ENCODE measurements at regions not wholly inside any gene's neighbourhood (a gene's known extent, or its start where the extent isn't known, plus 50 kb on each side); places are given as distances from the start of the nearest gene placed in this dataset.

DNA sequence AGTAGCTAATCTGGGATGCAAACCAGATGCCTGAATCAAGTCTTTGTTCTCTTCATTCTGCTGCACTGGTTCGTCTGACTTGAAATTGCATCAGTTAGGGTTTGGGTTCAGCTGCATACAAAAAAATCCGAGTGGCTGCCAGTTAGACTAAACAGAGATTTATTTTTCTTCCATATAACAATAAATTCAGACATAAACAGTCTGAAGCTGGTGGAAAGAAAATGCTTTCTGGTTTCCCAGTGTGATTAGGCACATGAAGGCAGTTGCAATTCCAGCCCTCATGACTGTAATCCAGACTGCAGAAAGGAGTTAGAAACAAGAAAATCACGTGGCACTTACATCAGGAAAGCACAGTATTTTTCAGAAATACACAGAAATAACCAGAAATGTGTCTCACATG, 930.7 kb downstream of the MCTP2 start:
- no peaks in the 10 kb centered on the region for H3K9me3 Mint-ChIP-seq
- DNase-seq (ENCODE audit: low spot score) (no peak), ATAC-seq (no peak)
- TF ChIP-seq, protein P1, sequence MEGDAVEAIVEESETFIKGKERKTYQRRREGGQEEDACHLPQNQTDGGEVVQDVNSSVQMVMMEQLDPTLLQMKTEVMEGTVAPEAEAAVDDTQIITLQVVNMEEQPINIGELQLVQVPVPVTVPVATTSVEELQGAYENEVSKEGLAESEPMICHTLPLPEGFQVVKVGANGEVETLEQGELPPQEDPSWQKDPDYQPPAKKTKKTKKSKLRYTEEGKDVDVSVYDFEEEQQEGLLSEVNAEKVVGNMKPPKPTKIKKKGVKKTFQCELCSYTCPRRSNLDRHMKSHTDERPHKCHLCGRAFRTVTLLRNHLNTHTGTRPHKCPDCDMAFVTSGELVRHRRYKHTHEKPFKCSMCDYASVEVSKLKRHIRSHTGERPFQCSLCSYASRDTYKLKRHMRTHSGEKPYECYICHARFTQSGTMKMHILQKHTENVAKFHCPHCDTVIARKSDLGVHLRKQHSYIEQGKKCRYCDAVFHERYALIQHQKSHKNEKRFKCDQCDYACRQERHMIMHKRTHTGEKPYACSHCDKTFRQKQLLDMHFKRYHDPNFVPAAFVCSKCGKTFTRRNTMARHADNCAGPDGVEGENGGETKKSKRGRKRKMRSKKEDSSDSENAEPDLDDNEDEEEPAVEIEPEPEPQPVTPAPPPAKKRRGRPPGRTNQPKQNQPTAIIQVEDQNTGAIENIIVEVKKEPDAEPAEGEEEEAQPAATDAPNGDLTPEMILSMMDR (conservative IDR thresholded peaks at IDR 0.05; ENCODE audit: low read depth in 2 of 2) = no peak
- TF ChIP-seq ETS1 (IDR thresholded peaks at IDR 0.05) = no peak
- Histone ChIP-seq H3K36me3 (ENCODE audit: insufficient read depth) (no peaks in the 10 kb centered on the region), H3K4me1 (ENCODE audit: insufficient read depth) (no peaks in the 10 kb centered on the region), H2AFZ (no peak overlapping the region), H3F3A (replicated peaks; ENCODE audit: low read depth) (no peaks in the 10 kb centered on the region), H3K27me3 (ENCODE audit: insufficient read depth) (no peaks in the 10 kb centered on the region), H3K9me2 (ENCODE audit: insufficient read depth) (peaks cover 3% of the 10 kb centered on the region; the same call in 1 of the 2 replicates), H3K4me2 (no peak overlapping the region), H3K79me2 (replicated peaks; ENCODE audit: insufficient read depth) (no peaks in the 10 kb centered on the region), H3K27ac (ENCODE audit: low read depth) (no peak overlapping the region), H3K4me3 (no peak overlapping the region), H4K20me1 (replicated peaks; ENCODE audit: insufficient read depth) (no peaks in the 10 kb centered on the region)
- H3K4me3 Mint-ChIP-seq = no peak overlapping the region
- no peaks in the 10 kb centered on the region for H3K4me1 Mint-ChIP-seq
- H3K27me3 Mint-ChIP-seq (ENCODE audit: insufficient read depth, low read depth, poor library complexity) = peaks cover 2% of the 10 kb centered on the region
- no peak overlapping the region for H3K27ac Mint-ChIP-seq
- no peaks in the 10 kb centered on the region for H3K36me3 Mint-ChIP-seq (ENCODE audit: low read depth)

DNA sequence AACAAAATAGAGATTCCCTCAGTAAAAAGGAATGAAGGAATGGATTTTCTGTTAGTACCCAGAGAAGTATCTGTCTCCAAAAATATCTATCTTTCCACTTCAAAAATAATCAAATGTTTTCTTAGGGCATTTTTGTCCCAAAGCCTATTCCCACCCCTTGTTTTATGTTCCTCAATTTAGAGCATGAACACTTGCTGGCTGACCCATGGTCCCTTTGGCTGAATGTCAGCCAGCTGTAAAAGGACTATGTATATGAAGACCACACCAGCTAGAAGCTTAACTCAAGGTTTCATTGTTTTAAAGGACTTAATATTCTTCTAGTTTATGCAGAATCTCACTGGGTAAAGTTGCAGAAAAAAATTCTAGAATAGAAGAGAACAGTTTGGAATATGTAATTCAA, 931.2 kb downstream of the MCTP2 start:
- H3K27me3 ChIP-seq (ENCODE audit: insufficient read depth) = no peaks in the 10 kb centered on the region
- H4K20me1 ChIP-seq (replicated peaks; ENCODE audit: insufficient read depth) = no peaks in the 10 kb centered on the region
- Mint-ChIP-seq H3K36me3 (ENCODE audit: low read depth) (no peaks in the 10 kb centered on the region), H3K4me3 (no peak overlapping the region), H3K4me1 (no peaks in the 10 kb centered on the region), H3K9me3 (no peaks in the 10 kb centered on the region), H3K27me3 (ENCODE audit: insufficient read depth, low read depth, poor library complexity) (peaks cover 2% of the 10 kb centered on the region), H3K27ac (no peak overlapping the region)
- no peaks in the 10 kb centered on the region for H3K36me3 ChIP-seq (ENCODE audit: insufficient read depth)
- no peaks in the 10 kb centered on the region for H3F3A ChIP-seq (replicated peaks; ENCODE audit: low read depth)
- H3K4me3 ChIP-seq = no peak overlapping the region
- no peaks in the 10 kb centered on the region for H3K79me2 ChIP-seq (replicated peaks; ENCODE audit: insufficient read depth)
- no peak for DNase-seq (ENCODE audit: low spot score)
- H3K9me2 ChIP-seq (ENCODE audit: insufficient read depth) = peaks cover 3% of the 10 kb centered on the region; the same call in 1 of the 2 replicates
- H2AFZ ChIP-seq = no peak overlapping the region
- no peak overlapping the region for H3K4me2 ChIP-seq
- H3K4me1 ChIP-seq (ENCODE audit: insufficient read depth) = no peaks in the 10 kb centered on the region
- no peak overlapping the region for H3K27ac ChIP-seq (ENCODE audit: low read depth)
- no peak for ATAC-seq
- no peak for TF ChIP-seq REST (IDR thresholded peaks at IDR 0.05; ENCODE audit: unreplicated experiment)
- no peak for TF ChIP-seq CREB1 (CRISPR knock-in tag; IDR thresholded peaks at IDR 0.05; ENCODE audit: low read depth)
- no peak for TF ChIP-seq JUNB (IDR thresholded peaks at IDR 0.05; ENCODE audit: unreplicated experiment)
- TF ChIP-seq, protein P2, sequence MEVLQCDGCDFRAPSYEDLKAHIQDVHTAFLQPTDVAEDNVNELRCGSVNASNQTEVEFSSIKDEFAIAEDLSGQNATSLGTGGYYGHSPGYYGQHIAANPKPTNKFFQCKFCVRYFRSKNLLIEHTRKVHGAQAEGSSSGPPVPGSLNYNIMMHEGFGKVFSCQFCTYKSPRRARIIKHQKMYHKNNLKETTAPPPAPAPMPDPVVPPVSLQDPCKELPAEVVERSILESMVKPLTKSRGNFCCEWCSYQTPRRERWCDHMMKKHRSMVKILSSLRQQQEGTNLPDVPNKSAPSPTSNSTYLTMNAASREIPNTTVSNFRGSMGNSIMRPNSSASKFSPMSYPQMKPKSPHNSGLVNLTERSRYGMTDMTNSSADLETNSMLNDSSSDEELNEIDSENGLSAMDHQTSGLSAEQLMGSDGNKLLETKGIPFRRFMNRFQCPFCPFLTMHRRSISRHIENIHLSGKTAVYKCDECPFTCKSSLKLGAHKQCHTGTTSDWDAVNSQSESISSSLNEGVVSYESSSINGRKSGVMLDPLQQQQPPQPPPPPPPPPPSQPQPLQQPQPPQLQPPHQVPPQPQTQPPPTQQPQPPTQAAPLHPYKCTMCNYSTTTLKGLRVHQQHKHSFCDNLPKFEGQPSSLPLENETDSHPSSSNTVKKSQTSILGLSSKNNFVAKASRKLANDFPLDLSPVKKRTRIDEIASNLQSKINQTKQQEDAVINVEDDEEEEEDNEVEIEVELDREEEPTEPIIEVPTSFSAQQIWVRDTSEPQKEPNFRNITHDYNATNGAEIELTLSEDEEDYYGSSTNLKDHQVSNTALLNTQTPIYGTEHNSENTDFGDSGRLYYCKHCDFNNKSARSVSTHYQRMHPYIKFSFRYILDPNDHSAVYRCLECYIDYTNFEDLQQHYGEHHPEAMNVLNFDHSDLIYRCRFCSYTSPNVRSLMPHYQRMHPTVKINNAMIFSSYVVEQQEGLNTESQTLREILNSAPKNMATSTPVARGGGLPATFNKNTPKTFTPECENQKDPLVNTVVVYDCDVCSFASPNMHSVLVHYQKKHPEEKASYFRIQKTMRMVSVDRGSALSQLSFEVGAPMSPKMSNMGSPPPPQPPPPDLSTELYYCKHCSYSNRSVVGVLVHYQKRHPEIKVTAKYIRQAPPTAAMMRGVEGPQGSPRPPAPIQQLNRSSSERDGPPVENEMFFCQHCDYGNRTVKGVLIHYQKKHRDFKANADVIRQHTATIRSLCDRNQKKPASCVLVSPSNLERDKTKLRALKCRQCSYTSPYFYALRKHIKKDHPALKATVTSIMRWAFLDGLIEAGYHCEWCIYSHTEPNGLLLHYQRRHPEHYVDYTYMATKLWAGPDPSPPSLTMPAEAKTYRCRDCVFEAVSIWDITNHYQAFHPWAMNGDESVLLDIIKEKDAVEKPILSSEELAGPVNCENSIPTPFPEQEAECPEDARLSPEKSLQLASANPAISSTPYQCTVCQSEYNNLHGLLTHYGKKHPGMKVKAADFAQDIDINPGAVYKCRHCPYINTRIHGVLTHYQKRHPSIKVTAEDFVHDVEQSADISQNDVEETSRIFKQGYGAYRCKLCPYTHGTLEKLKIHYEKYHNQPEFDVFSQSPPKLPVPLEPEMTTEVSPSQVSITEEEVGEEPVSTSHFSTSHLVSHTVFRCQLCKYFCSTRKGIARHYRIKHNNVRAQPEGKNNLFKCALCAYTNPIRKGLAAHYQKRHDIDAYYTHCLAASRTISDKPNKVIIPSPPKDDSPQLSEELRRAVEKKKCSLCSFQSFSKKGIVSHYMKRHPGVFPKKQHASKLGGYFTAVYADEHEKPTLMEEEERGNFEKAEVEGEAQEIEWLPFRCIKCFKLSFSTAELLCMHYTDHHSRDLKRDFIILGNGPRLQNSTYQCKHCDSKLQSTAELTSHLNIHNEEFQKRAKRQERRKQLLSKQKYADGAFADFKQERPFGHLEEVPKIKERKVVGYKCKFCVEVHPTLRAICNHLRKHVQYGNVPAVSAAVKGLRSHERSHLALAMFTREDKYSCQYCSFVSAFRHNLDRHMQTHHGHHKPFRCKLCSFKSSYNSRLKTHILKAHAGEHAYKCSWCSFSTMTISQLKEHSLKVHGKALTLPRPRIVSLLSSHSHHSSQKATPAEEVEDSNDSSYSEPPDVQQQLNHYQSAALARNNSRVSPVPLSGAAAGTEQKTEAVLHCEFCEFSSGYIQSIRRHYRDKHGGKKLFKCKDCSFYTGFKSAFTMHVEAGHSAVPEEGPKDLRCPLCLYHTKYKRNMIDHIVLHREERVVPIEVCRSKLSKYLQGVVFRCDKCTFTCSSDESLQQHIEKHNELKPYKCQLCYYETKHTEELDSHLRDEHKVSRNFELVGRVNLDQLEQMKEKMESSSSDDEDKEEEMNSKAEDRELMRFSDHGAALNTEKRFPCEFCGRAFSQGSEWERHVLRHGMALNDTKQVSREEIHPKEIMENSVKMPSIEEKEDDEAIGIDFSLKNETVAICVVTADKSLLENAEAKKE (CRISPR knock-in tag; IDR thresholded peaks at IDR 0.05) = no peak
- TF ChIP-seq NANOG (IDR thresholded peaks at IDR 0.05; ENCODE audit: borderline replicate concordance) = no peak
- TF ChIP-seq ZNF331 (CRISPR knock-in tag; IDR thresholded peaks at IDR 0.05; ENCODE audit: low read depth) = no peak
- no peak for TF ChIP-seq EZH2phosphoT487 (IDR thresholded peaks at IDR 0.05; ENCODE audit: unreplicated experiment)
